GM19238 (cell line): ENCODE measurements at regions not wholly inside any gene's neighbourhood (a gene's known extent, or its start where the extent isn't known, plus 50 kb on each side); places are given as distances from the start of the nearest gene placed in this dataset.
A peak's percentile ranks its signal among the peaks of the same experiment; 100 is the strongest.
"Not testable (repeated sequence)": the region's sequence is repeated elsewhere in the genome, so short reads cannot be mapped to it uniquely, and the experiment has no call there.

Source experiments
- DNase-seq: peaks from one replicate; pipeline ENCODE4 v3.0.0; 2011; ENCODE audit warnings: low spot score; ENCODE audit not compliant: insufficient read length

DNA sequence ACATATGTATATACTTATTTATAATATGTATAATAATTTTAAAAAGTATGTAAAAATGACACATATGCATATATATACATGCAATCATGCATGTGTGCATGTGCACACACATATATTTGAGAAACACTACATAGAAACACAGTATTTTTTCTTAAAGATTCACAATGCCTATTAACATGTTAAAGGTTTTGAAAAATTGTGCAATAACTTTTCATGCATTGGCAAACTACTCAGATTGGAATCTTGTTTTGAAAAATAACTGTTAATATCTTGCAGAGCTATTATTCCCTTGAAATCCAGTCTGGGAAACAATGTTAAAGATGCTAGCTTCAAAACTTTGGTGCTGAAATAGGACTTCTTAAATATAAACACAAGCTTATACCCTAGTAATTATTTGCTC lies 256.2 kb upstream of the P2RY1 start:
- DNase-seq, result no peak

DNA sequence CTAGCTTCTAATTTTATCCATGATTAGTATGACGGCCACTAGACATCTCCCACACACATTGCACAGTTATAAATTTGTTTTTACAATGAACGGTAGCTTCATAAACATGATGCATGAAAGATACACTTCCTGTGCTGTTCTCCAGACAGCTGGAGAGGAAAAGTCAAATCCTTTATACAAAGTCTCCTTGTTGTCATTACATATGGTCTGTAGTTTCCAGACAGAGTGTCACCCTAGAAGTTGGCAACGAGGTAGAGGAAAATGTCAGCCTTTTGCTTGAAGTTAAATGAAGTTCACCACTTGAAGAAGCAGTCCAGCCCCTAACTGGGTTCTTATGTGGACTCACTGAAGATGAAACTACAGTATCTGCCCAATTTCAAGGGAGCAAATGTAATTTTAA lies 253.0 kb upstream of the P2RY1 start:
- no peak for DNase-seq

GRCh38 chr3:152583963-152584362 lies 251.0 kb upstream of the P2RY1 start:
- DNase-seq, result no peak

GRCh38 chr3:152586974-152587373 lies 248.0 kb upstream of the P2RY1 start:
- DNase-seq, result no peak

DNA sequence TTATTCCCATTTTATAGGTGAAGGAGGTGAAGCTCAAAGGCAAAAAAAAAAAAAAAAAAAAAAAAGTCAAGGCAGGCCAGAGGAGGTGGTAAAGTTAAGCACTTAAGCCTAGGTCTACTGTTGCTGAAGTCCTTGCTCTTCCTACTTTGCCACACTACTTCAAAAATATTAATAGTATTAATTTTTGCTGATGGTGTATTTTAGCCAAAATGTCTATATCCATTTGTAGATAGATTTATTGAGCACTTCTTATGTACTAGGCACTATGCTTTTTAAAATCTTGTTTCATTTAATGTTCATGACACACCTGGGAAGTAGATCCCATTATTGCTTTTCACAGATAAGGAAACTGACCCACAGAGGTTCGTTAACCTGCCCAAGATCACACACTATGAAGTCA lies 247.1 kb upstream of the P2RY1 start:
- DNase-seq, result no peak

- no peak for DNase-seq
These were observed 245.3 kb upstream of the P2RY1 start for GRCh38 chr3:152589644-152590043.

DNA sequence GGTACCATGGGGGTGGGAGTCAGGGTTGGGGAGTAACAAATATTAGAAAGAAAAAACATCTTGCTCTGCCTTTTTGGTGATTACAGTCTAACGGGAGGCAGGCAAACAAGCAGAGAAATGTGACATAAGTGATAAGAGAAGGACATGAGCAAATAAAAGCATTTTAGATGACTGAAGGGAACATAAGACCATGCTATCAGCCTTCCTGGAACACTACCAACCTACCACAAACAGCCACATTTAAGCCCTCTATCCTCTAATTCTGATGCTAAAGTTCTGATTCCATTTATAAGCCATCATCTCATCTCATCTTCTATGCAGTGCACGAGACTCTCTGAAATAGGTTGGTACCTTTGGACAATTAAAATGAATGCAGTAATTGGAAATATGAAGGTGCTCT lies 243.4 kb upstream of the P2RY1 start:
- DNase-seq, result no peak

DNA sequence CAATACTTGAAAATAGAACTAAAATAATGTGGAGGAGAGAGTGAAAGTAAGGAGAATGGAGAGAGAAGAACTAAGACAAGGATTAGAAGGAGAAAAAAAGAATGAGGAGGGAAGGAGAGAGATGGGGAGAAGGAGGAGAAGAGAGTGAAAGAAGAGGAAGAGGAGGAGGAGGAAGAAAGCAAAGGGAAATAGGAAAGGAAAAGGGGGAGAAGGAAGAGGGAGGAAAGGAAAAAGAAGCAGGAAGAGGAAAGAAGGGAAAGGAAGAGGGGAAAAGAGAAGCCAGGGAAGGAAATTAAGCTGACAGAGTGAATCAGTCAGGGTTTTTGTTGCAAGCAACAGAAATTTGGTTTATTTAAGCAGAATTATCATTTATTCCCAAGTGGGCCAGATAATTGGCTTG lies 241.7 kb upstream of the P2RY1 start:
- no peak for DNase-seq

- peak; percentile 53 for DNase-seq
These were observed 238.7 kb upstream of the P2RY1 start for GRCh38 chr3:152595975-152596821.

GRCh38 chr3:152596832-152597231 lies 238.1 kb upstream of the P2RY1 start:
- DNase-seq, result not testable (repeated sequence)

GRCh38 chr3:152606146-152606545 lies 228.8 kb upstream of the P2RY1 start:
- no peak for DNase-seq

- DNase-seq, result no peak
These were observed 227.8 kb upstream of the P2RY1 start for GRCh38 chr3:152607179-152607578.

DNA sequence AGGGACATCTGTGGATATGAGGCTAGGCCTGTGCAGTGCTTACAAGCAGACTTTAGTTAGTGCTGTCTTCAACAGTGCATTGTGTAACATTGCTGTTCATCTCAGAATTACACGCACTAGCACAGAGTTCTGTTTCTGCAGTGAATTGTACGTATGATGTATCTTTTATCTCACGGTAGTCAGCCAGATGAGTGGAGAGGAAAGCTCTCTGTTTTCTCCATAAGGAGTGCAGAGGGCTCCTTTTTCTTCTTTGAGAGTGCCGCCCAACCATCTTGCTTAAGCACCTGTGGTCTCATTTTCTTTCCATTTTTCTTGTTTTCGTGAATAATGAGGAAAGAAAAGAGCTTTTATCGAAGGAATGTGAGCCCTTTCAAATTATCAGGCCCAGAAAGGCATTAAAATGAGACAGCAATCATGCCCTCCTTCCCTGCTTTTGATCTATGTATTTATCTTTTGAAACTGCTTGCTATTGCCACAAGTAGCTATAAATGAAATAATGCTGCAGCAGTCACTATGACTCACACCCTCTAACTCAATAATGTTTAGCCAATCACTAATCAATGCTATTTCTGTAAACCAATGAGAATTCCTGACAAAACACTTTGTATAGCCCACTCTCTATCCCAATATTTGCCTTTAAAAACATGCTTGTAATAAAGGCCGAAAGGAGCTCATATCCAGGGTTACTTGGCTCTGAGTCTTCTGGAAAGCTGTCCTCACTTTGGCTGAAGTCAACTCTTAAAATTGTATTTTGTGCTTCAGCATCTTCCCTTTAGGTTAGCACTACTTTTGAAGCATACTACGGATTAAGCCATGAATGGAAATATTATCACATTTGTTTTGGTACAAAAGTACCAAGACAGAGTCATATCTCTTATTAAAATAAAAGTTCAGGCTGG lies 226.0 kb upstream of the P2RY1 start:
- DNase-seq, result no peak

DNA sequence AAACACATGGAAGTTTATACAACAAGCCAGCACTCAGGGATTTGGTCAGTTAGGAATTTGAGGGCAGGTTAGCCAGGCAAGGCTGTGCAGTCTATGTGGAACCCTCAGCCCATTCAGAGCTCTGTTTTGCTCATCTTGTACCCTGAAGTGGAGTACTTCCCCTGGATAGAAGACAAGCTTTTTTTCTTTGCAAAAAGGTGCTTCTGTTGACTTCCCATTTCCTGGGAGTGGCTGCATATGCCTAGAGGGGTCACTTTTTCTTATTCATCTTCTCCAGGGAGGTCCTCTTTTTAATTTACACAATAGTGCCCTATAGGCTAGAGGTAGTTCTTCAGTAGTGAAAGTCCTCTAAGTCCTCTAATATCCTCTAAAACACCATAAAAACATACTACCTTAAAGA lies 225.0 kb upstream of the P2RY1 start:
- DNase-seq, result no peak

DNA sequence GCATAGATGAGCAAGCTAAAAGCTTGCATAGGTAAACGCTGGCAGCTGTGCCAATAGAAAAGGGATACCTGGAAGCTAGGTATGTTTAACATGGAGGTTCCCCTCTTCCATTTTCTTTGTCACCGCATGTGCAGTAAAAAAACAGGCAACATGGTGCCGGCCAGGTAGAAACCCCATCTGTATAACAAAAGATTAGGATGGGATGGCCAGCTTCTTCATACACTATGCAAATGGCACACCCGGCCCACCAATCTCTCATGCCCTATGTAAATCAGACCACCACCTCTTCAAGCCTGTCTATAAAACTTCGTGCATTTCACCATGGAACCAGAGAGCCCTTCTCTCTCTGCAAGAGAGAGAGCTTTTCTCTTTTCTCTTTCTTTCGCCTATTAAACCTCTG lies 224.3 kb upstream of the P2RY1 start:
- no peak for DNase-seq

GRCh38 chr3:152611905-152612304 lies 223.0 kb upstream of the P2RY1 start:
- DNase-seq, result no peak

DNA sequence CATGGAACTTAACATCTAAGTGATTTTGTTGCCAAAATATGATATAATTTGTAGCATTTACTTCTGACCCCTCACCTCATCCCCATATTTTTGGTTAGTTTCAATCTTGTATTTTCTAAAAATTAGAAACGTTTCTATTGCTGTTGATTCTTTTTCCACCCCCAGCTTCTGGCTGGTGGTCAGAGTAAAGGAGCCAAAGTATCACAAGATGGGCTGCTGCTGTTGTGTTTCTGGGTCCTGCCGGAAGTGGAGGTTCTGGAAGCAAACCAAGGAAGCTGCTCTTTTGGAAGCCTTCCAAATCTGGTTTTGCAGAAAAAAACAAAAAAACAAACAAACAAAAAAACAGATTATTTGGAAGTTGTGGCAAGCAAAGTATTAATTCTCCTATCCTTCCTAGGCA lies 221.1 kb upstream of the P2RY1 start:
- DNase-seq, result no peak

- no peak for DNase-seq
These were observed 219.2 kb upstream of the P2RY1 start for GRCh38 chr3:152615681-152616080.

- DNase-seq, result no peak
These were observed 217.3 kb upstream of the P2RY1 start for GRCh38 chr3:152617609-152618008.

GRCh38 chr3:152618529-152618928 lies 216.4 kb upstream of the P2RY1 start:
- no peak for DNase-seq

DNA sequence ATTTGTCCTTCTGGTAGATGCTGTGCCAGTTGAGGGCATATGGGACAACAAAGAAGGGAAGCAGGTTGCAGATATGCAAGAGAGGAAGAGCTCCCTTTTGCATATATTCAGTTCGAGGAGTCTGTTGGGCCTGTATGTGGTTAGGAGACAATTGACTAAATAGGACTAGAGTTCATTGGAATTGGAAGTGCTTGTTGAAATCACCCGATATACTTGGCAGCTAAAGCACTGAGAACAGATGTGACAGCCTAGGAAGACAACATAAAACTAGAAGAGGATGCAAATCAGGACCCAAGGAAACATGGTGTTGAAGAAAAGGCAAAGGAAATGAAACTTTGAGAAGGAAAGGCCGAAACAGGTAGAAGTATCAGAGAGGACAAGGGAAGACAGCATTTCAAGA lies 215.2 kb upstream of the P2RY1 start:
- no peak for DNase-seq

GRCh38 chr3:152620395-152620794 lies 214.5 kb upstream of the P2RY1 start:
- no peak for DNase-seq
